GM18502 (cell line): ENCODE measurements at regions not wholly inside any gene's neighbourhood (a gene's known extent, or its start where the extent isn't known, plus 50 kb on each side); places are given as distances from the start of the nearest gene placed in this dataset.
A peak's percentile ranks its signal among the peaks of the same experiment; 100 is the strongest.
"Not testable (repeated sequence)": the region's sequence is repeated elsewhere in the genome, so short reads cannot be mapped to it uniquely, and the experiment has no call there.

ENCODE experiments used
- ATAC-seq: cut with Tn5 transposase; IDR thresholded peaks from one replicate; pipeline ENCODE4 v1.9.1; 2021; ENCODE audit warnings: mild to moderate bottlenecking; ENCODE audit not compliant: unreplicated experiment, poor library complexity

- ATAC-seq = peak; percentile 84
Measured at GRCh38 chrX:51144828-51145442, 187.7 kb upstream of the NUDT10 start.

- ATAC-seq = no peak
Measured at GRCh38 chrX:51148848-51149247, 183.8 kb upstream of the NUDT10 start.

- ATAC-seq = no peak
Measured at GRCh38 chrX:51151734-51152133, 180.9 kb upstream of the NUDT10 start.

GRCh38 chrX:51155157-51155556 is 177.5 kb upstream of the NUDT10 start:
- no peak for ATAC-seq

GRCh38 chrX:51155566-51155965 is 177.1 kb upstream of the NUDT10 start:
- no peak for ATAC-seq

- no peak for ATAC-seq
Measured at GRCh38 chrX:51158231-51158630, 174.4 kb upstream of the NUDT10 start.

GRCh38 chrX:51159378-51159777 is 173.2 kb upstream of the NUDT10 start:
- ATAC-seq = not testable (repeated sequence)

- ATAC-seq = no peak
Measured at GRCh38 chrX:51163730-51164129, 168.9 kb upstream of the NUDT10 start.

- not testable (repeated sequence) for ATAC-seq
Measured at GRCh38 chrX:51178356-51178900, 154.2 kb upstream of the NUDT10 start.

GRCh38 chrX:51179805-51180204 is 152.8 kb upstream of the NUDT10 start:
- ATAC-seq = not testable (repeated sequence)

GRCh38 chrX:51182545-51182944 is 150.1 kb upstream of the NUDT10 start:
- no peak for ATAC-seq

GRCh38 chrX:51192104-51192503 is 140.5 kb upstream of the NUDT10 start:
- ATAC-seq = no peak

GRCh38 chrX:51215266-51215665 is 117.4 kb upstream of the NUDT10 start:
- no peak for ATAC-seq

- no peak for ATAC-seq
Measured at GRCh38 chrX:51215856-51216255, 116.8 kb upstream of the NUDT10 start.

GRCh38 chrX:51242212-51242611 is 90.4 kb upstream of the NUDT10 start:
- no peak for ATAC-seq

GRCh38 chrX:51257490-51257889 is 75.1 kb upstream of the NUDT10 start:
- ATAC-seq = no peak

- ATAC-seq = not testable (repeated sequence)
Measured at GRCh38 chrX:51262271-51262670, 70.4 kb upstream of the NUDT10 start.

- ATAC-seq = no peak
Measured at GRCh38 chrX:51272638-51273037, 60.0 kb upstream of the NUDT10 start.

GRCh38 chrX:51281758-51282318 is 50.8 kb upstream of the NUDT10 start:
- no peak for ATAC-seq
